ENCODE measurements at regions not wholly inside any gene's neighbourhood (a gene's known extent, or its start where the extent isn't known, plus 50 kb on each side); places are given as distances from the start of the nearest gene placed in this dataset.

DNA sequence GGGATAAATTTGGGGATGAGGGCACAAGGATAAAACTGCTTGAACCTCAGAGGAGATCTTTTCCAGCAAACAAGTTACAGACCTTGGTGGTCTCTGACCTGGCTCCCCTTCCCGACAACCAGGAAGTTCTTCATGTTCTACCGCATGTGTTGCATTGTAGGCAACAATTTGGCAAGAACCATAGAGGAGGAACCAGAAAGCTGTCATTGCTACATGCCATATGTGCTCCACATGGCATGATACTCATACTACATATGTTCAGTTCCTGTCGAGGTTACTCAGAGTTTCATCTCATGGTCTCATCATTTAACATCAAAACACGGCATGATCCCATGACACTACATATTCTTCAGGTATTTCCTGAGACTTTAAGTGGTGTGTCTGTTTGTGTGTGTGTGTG lies 235.9 kb downstream of the OR13H1 start:
- TF ChIP-seq, protein P1, sequence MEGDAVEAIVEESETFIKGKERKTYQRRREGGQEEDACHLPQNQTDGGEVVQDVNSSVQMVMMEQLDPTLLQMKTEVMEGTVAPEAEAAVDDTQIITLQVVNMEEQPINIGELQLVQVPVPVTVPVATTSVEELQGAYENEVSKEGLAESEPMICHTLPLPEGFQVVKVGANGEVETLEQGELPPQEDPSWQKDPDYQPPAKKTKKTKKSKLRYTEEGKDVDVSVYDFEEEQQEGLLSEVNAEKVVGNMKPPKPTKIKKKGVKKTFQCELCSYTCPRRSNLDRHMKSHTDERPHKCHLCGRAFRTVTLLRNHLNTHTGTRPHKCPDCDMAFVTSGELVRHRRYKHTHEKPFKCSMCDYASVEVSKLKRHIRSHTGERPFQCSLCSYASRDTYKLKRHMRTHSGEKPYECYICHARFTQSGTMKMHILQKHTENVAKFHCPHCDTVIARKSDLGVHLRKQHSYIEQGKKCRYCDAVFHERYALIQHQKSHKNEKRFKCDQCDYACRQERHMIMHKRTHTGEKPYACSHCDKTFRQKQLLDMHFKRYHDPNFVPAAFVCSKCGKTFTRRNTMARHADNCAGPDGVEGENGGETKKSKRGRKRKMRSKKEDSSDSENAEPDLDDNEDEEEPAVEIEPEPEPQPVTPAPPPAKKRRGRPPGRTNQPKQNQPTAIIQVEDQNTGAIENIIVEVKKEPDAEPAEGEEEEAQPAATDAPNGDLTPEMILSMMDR (conservative IDR thresholded peaks at IDR 0.05): no peak
- no peak for TF ChIP-seq EZH2 (IDR thresholded peaks at IDR 0.05; ENCODE audit: low read depth)

All from PC-9 (cell line).